Body of pancreas (tissue), 4 donors: ENCODE measurements at regions not wholly inside any gene's neighbourhood (a gene's known extent, or its start where the extent isn't known, plus 50 kb on each side); places are given as distances from the start of the nearest gene placed in this dataset.

ENCODE experiments used
- POLR2A ChIP-seq, 3 donors: fragments of 450-650 bp; IDR thresholded peaks; one replicate each; pipeline ENCODE4 v1.6.1; 2016; ENCODE audit warnings: antibody characterized with exemption in 3 of 3, mild to moderate bottlenecking in 2 of 3
- TF ChIP-seq, protein P1 (sequence below), 7 experiments: fragments of 450-650 bp in 4 of 7; fragments of 200-600 bp in 3 of 7; sonication (generic) in 3 of 7; IDR thresholded peaks; one replicate each; pipeline ENCODE4 v1.5.1; 2016 to 2019; ENCODE audit warnings: antibody characterized with exemption in 7 of 7

- TF ChIP-seq POLR2A (IDR thresholded peaks at IDR 0.05), result no peak
- TF ChIP-seq, protein P1, sequence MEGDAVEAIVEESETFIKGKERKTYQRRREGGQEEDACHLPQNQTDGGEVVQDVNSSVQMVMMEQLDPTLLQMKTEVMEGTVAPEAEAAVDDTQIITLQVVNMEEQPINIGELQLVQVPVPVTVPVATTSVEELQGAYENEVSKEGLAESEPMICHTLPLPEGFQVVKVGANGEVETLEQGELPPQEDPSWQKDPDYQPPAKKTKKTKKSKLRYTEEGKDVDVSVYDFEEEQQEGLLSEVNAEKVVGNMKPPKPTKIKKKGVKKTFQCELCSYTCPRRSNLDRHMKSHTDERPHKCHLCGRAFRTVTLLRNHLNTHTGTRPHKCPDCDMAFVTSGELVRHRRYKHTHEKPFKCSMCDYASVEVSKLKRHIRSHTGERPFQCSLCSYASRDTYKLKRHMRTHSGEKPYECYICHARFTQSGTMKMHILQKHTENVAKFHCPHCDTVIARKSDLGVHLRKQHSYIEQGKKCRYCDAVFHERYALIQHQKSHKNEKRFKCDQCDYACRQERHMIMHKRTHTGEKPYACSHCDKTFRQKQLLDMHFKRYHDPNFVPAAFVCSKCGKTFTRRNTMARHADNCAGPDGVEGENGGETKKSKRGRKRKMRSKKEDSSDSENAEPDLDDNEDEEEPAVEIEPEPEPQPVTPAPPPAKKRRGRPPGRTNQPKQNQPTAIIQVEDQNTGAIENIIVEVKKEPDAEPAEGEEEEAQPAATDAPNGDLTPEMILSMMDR (IDR thresholded peaks at IDR 0.05), result no peak
Observed at GRCh38 chr1:184254849-184255248, 132.0 kb upstream of the C1orf21 start.
